NB4 (cell line): ENCODE measurements at regions not wholly inside any gene's neighbourhood (a gene's known extent, or its start where the extent isn't known, plus 50 kb on each side); places are given as distances from the start of the nearest gene placed in this dataset.

Experiments
- MAX ChIP-seq: IDR thresholded peaks from 2 replicates; pipeline ENCODE4 v1.6.1; 2011; ENCODE audit warnings: low read depth, low read length
- POLR2A ChIP-seq: IDR thresholded peaks from 2 replicates; pipeline ENCODE4 v1.6.1; 2011; ENCODE audit warnings: mild to moderate bottlenecking; ENCODE audit not compliant: insufficient read length; ENCODE audit errors: extremely low read depth
- TF ChIP-seq, protein P1 (sequence below): IDR thresholded peaks from one replicate; pipeline ENCODE4 v1.5.1; 2012; ENCODE audit warnings: low read depth, low read length

DNA sequence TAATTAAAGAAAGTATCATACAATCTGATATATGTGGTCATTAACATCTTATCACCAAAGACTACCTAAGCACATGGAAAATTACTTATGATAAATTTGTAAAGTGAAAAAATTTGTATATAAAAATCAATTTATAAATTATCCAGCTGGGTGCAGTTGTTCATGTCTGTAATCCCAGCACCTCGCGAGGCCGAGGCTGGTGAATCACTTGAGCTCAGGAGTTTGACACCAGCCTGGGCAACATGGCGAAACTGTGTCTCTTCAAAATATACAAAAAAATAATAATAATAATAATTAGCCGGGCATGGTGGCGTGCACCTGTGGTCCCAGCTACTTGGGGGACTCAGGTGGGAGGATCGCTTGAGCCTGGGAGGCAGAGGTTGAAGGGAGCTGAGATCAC, 82.8 kb upstream of the SYT6 start:
- TF ChIP-seq, protein P1, sequence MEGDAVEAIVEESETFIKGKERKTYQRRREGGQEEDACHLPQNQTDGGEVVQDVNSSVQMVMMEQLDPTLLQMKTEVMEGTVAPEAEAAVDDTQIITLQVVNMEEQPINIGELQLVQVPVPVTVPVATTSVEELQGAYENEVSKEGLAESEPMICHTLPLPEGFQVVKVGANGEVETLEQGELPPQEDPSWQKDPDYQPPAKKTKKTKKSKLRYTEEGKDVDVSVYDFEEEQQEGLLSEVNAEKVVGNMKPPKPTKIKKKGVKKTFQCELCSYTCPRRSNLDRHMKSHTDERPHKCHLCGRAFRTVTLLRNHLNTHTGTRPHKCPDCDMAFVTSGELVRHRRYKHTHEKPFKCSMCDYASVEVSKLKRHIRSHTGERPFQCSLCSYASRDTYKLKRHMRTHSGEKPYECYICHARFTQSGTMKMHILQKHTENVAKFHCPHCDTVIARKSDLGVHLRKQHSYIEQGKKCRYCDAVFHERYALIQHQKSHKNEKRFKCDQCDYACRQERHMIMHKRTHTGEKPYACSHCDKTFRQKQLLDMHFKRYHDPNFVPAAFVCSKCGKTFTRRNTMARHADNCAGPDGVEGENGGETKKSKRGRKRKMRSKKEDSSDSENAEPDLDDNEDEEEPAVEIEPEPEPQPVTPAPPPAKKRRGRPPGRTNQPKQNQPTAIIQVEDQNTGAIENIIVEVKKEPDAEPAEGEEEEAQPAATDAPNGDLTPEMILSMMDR = no peak
- TF ChIP-seq POLR2A (no peak), MAX (no peak)
